ENCODE measurements at regions not wholly inside any gene's neighbourhood (a gene's known extent, or its start where the extent isn't known, plus 50 kb on each side); places are given as distances from the start of the nearest gene placed in this dataset.

- DNase-seq (ENCODE audit: low spot score): no peak
These were observed 88.3 kb upstream of the PLEKHG7 start for GRCh38 chr12:92614502-92614901.

GRCh38 chr12:92614001-92614400 lies 88.8 kb upstream of the PLEKHG7 start:
- no peak for DNase-seq (ENCODE audit: low spot score)

- no peak for DNase-seq (ENCODE audit: low spot score)
These were observed 90.2 kb upstream of the PLEKHG7 start for GRCh38 chr12:92612611-92613010.

GRCh38 chr12:92608151-92609091 lies 94.4 kb upstream of the PLEKHG7 start:
- peak; percentile 31 for DNase-seq (ENCODE audit: low spot score)

- DNase-seq (ENCODE audit: low spot score): no peak
These were observed 95.8 kb upstream of the PLEKHG7 start for GRCh38 chr12:92606956-92607355.

GRCh38 chr12:92605621-92606170 lies 97.1 kb upstream of the PLEKHG7 start:
- DNase-seq (ENCODE audit: low spot score): no peak

GRCh38 chr12:92604786-92605185 lies 98.0 kb upstream of the PLEKHG7 start:
- DNase-seq (ENCODE audit: low spot score): no peak

- no peak for DNase-seq (ENCODE audit: low spot score)
These were observed 98.9 kb upstream of the PLEKHG7 start for GRCh38 chr12:92603741-92604432.

GRCh38 chr12:92602930-92603623 lies 99.7 kb upstream of the PLEKHG7 start:
- no peak for DNase-seq (ENCODE audit: low spot score)

GRCh38 chr12:92602476-92602875 lies 100.3 kb upstream of the PLEKHG7 start:
- DNase-seq (ENCODE audit: low spot score): no peak

- DNase-seq (ENCODE audit: low spot score): no peak
These were observed 101.1 kb upstream of the PLEKHG7 start for GRCh38 chr12:92601680-92602079.

GRCh38 chr12:92601176-92601575 lies 101.6 kb upstream of the PLEKHG7 start:
- no peak for DNase-seq (ENCODE audit: low spot score)

GRCh38 chr12:92600052-92600451 lies 102.7 kb upstream of the PLEKHG7 start:
- DNase-seq (ENCODE audit: low spot score): no peak

- no peak for DNase-seq (ENCODE audit: low spot score)
These were observed 104.8 kb upstream of the PLEKHG7 start for GRCh38 chr12:92597997-92598396.

- no peak for DNase-seq (ENCODE audit: low spot score)
These were observed 105.7 kb upstream of the PLEKHG7 start for GRCh38 chr12:92597118-92597517.

- no peak for DNase-seq (ENCODE audit: low spot score)
These were observed 106.4 kb upstream of the PLEKHG7 start for GRCh38 chr12:92596383-92596782.

GRCh38 chr12:92595663-92596062 lies 107.1 kb upstream of the PLEKHG7 start:
- DNase-seq (ENCODE audit: low spot score): no peak

GRCh38 chr12:92593734-92594402 lies 108.9 kb upstream of the PLEKHG7 start:
- no peak for DNase-seq (ENCODE audit: low spot score)

- DNase-seq (ENCODE audit: low spot score): no peak
These were observed 117.6 kb upstream of the PLEKHG7 start for GRCh38 chr12:92585115-92585727.

GRCh38 chr12:92583910-92584309 lies 118.9 kb upstream of the PLEKHG7 start:
- DNase-seq (ENCODE audit: low spot score): no peak

- no peak for DNase-seq (ENCODE audit: low spot score)
These were observed 119.9 kb upstream of the PLEKHG7 start for GRCh38 chr12:92582893-92583292.

Data from iPS-NIHi11 (cell line).